GM21381 (cell line): ENCODE measurements at regions not wholly inside any gene's neighbourhood (a gene's known extent, or its start where the extent isn't known, plus 50 kb on each side); places are given as distances from the start of the nearest gene placed in this dataset.
"Not testable (repeated sequence)": the region's sequence is repeated elsewhere in the genome, so short reads cannot be mapped to it uniquely, and the experiment has no call there.

Source experiments
- ATAC-seq: cut with Tn5 transposase; IDR thresholded peaks from one replicate; pipeline ENCODE4 v1.9.1; 2021; ENCODE audit warnings: mild to moderate bottlenecking, moderate library complexity; ENCODE audit not compliant: unreplicated experiment

- ATAC-seq, result no peak
Measured at GRCh38 chr12:131586761-131587160, 124.1 kb upstream of the SFSWAP start.

- no peak for ATAC-seq
Measured at GRCh38 chr12:131587565-131587964, 123.3 kb upstream of the SFSWAP start.

GRCh38 chr12:131589221-131589897 is 121.5 kb upstream of the SFSWAP start:
- ATAC-seq, result no peak

GRCh38 chr12:131589966-131590365 is 120.9 kb upstream of the SFSWAP start:
- ATAC-seq, result no peak

GRCh38 chr12:131591136-131591535 is 119.8 kb upstream of the SFSWAP start:
- no peak for ATAC-seq

GRCh38 chr12:131591714-131592709 is 118.9 kb upstream of the SFSWAP start:
- ATAC-seq, result no peak

GRCh38 chr12:131592972-131593371 is 117.9 kb upstream of the SFSWAP start:
- ATAC-seq, result peak; percentile 99

GRCh38 chr12:131593406-131593805 is 117.5 kb upstream of the SFSWAP start:
- no peak for ATAC-seq

GRCh38 chr12:131596115-131596514 is 114.8 kb upstream of the SFSWAP start:
- ATAC-seq, result no peak

GRCh38 chr12:131597333-131597732 is 113.6 kb upstream of the SFSWAP start:
- ATAC-seq, result no peak

- ATAC-seq, result no peak
Measured at GRCh38 chr12:131598717-131599116, 112.2 kb upstream of the SFSWAP start.

- no peak for ATAC-seq
Measured at GRCh38 chr12:131599190-131600159, 111.4 kb upstream of the SFSWAP start.

GRCh38 chr12:131600160-131600532 is 110.7 kb upstream of the SFSWAP start:
- ATAC-seq, result no peak

GRCh38 chr12:131601499-131601898 is 109.4 kb upstream of the SFSWAP start:
- not testable (repeated sequence) for ATAC-seq

- no peak for ATAC-seq
Measured at GRCh38 chr12:131603106-131603938, 107.6 kb upstream of the SFSWAP start.

- peak; percentile 44 for ATAC-seq
Measured at GRCh38 chr12:131603939-131604795, 106.7 kb upstream of the SFSWAP start.

GRCh38 chr12:131604859-131605258 is 106.0 kb upstream of the SFSWAP start:
- ATAC-seq, result no peak

GRCh38 chr12:131605304-131605829 is 105.5 kb upstream of the SFSWAP start:
- ATAC-seq, result no peak
